Tibial artery (tissue), 4 donors: ENCODE measurements at regions not wholly inside any gene's neighbourhood (a gene's known extent, or its start where the extent isn't known, plus 50 kb on each side); places are given as distances from the start of the nearest gene placed in this dataset.

ENCODE experiments used
- DNase-seq, 2 donors: peaks; one replicate each; pipeline ENCODE4 v3.0.0-alpha.2; 2019
- H3K27ac ChIP-seq, 2 donors: fragments of 200-600 bp; sonication (generic) in 1 of 2; 1 replicate in 1 of 2; 2 replicates in 1 of 2; pipeline ENCODE4 v1.5.1; 2018 to 2019; ENCODE audit warnings: mild to moderate bottlenecking in 1 of 2
- H3K27me3 ChIP-seq, 2 donors: fragments of 200-600 bp; sonication (generic) in 1 of 2; one replicate each; pipeline versions ENCODE4 v1.5.1 to v1.6.0; 2016 to 2019
- H3K36me3 ChIP-seq, 3 donors: fragments of 200-600 bp; sonication (generic) in 2 of 3; one replicate each; pipeline ENCODE4 v1.5.1; 2016 to 2019; ENCODE audit warnings: mild to moderate bottlenecking in 2 of 3
- H3K4me1 ChIP-seq, 4 donors: fragments of 200-600 bp; sonication (generic) in 2 of 4; 1 replicate in 3 of 4; 2 replicates in 1 of 4; pipeline ENCODE4 v1.5.1; 2016 to 2019
- H3K4me3 ChIP-seq, 2 donors: fragments of 200-600 bp; sonication (generic) in 1 of 2; 1 replicate in 1 of 2; 2 replicates in 1 of 2; pipeline ENCODE4 v1.5.1; 2018 to 2019; ENCODE audit warnings: mild to moderate bottlenecking in 2 of 2
- H3K9me3 ChIP-seq, 3 donors: fragments of 200-600 bp; sonication (generic) in 1 of 3; one replicate each; pipeline ENCODE4 v1.5.1; 2016 to 2019
- CTCF ChIP-seq, 2 experiments: fragments of 200-600 bp in 1 of 2; fragments of 450-650 bp in 1 of 2; IDR thresholded peaks; one replicate each; pipeline ENCODE4 v1.5.1; 2017 to 2019; ENCODE audit warnings: antibody characterized with exemption in 2 of 2, mild to moderate bottlenecking in 1 of 2, moderate library complexity in 1 of 2
- intact Hi-C: fragments of 100-400 bp; cut with DNase I; formaldehyde crosslinking; loops from one replicate; pipeline ENCODE4 v1.15.0; 2023; ENCODE audit warnings: low total_unique reads

DNA sequence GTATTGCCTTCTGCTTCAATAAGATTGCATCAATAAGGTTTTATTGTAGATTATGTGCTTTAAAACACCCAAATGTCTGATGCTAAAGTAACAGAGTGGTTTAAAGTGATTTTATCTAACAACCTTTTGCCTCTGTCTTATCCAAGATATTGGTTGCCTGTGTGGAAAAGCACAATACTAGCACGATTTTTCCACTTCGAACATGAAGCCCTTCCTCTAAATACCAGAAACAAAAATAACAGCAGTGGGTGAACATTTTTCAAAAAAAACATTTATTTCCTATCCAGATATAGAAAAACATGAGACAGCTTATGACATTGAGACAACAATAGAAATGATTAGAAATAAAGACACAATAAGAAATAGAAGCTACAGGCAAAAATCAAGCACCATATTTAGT is 59.5 kb upstream of the MDFIC start:
- Histone ChIP-seq H3K36me3 (no peaks in the 10 kb centered on the region), H3K4me3 (no peak overlapping the region), H3K27ac (no peak overlapping the region), H3K4me1 (no peaks in the 10 kb centered on the region), H3K27me3 (no peaks in the 10 kb centered on the region), H3K9me3 (no peaks in the 10 kb centered on the region)
- no peak for TF ChIP-seq CTCF (IDR thresholded peaks at IDR 0.05)
- no peak for DNase-seq
- intact Hi-C loops = no loop called here

DNA sequence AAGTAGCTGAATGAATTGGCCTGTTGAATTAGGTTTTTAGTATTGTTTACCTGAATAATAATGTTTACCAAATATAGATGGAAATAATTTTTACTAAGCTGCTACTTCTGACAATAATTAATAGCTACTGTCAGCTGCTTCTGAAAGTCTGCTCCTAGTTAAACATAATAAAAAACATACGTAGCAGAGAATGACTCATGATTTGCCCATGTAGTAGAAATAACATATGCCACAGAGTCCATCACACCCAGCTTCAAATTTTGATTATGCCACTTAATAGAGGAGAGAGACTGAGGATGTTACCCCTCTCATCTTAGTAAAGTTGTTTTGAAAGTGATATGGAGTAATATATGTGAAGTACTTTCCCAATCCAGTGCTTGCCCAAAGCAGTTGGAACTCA is 57.6 kb upstream of the MDFIC start:
- no peaks in the 10 kb centered on the region for H3K27me3 ChIP-seq
- H3K4me3 ChIP-seq = no peak overlapping the region
- no peaks in the 10 kb centered on the region for H3K4me1 ChIP-seq
- intact Hi-C loops = no loop called here
- TF ChIP-seq CTCF (IDR thresholded peaks at IDR 0.05) = no peak
- H3K36me3 ChIP-seq = no peaks in the 10 kb centered on the region
- DNase-seq = no peak
- H3K27ac ChIP-seq = no peak overlapping the region
- H3K9me3 ChIP-seq = no peaks in the 10 kb centered on the region

DNA sequence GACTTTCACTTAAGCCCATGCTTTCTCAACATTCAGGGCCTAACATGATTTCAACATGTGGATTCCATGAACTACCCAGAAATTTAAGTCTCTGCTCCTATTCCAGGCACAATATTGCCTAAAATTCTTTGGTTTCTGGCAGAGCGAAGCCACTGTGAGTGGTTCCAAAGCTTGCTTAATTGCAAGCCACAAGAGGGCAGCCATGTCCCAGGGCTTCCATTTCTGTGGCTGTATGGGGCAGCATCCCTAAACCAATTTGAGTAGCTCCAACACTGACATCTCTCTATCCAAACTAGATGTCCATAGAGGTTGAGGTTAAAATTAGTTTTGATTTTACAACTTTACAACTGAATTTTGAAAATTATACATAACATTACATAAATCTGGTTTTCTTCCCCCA is 56.3 kb upstream of the MDFIC start:
- Histone ChIP-seq H3K4me3 (no peak overlapping the region), H3K27ac (no peak overlapping the region), H3K27me3 (no peaks in the 10 kb centered on the region), H3K4me1 (no peaks in the 10 kb centered on the region), H3K9me3 (no peaks in the 10 kb centered on the region), H3K36me3 (no peaks in the 10 kb centered on the region)
- intact Hi-C loops = no loop called here
- TF ChIP-seq CTCF (IDR thresholded peaks at IDR 0.05) = peak; percentile 57 to 60
- DNase-seq = peak; percentile 49 to 62
